HCT116 (cell line): ENCODE measurements at regions not wholly inside any gene's neighbourhood (a gene's known extent, or its start where the extent isn't known, plus 50 kb on each side); places are given as distances from the start of the nearest gene placed in this dataset.

ENCODE experiments used
- ATAC-seq: fragments of 200-7000 bp; cut with Tn5 transposase; 2 replicates; pipeline ENCODE4 v1.9.1; 2020; ENCODE audit warnings: mild to moderate bottlenecking, moderate library complexity
- BruUV-seq: library from RNA; stranded (reverse); fragments of 400-500 nt; replicated peaks from 2 replicates; lab custom pipeline; 2021; lab: Mats Ljungman, UMichigan
- CTCF ChIA-PET: fragments of 300-600 bp; sonication (Branson Sonifier 250); formaldehyde crosslinking; loops from one replicate; lab custom pipeline; 2021; ENCODE audit warnings: antibody characterized with exemption; lab: Charles Lee
- POLR2A ChIA-PET: fragments of 300-600, 350-600 bp; sonication (Branson Sonifier 250); formaldehyde crosslinking; loops from one replicate; lab custom pipeline; 2021; ENCODE audit warnings: antibody characterized with exemption; lab: Charles Lee
- RAD21 ChIA-PET, 2 experiments: fragments of 300-600 bp; sonication (Branson Sonifier 250); formaldehyde crosslinking; loops; one replicate each; lab custom pipeline; 2023; ENCODE audit warnings: low total read pairs in 2 of 2; ENCODE audit not compliant: uncharacterized antibody in 2 of 2, unreplicated experiment in 2 of 2, low non-redundant PET in 1 of 2; lab: Charles Lee
- DNase-seq: peaks from one replicate; pipeline ENCODE4 v3.0.0-alpha.2; 2010; ENCODE audit warnings: low read depth, low spot score
- H2AFZ ChIP-seq: fragments of 200-600 bp; shearing (Covaris generic), sonication (generic); 2 replicates; pipeline ENCODE4 v1.6.1; 2017; ENCODE audit warnings: low read depth, mixed run types, mixed read lengths, antibody characterized with exemption, low read length; ENCODE audit not compliant: poor library complexity, severe bottlenecking
- H3K27ac ChIP-seq: 2 replicates; pipeline ENCODE4 v1.5.1; 2012; ENCODE audit warnings: low read depth, low read length
- H3K27me3 ChIP-seq: fragments of 200-600 bp; sonication (generic); 2 replicates; pipeline ENCODE4 v1.6.1; 2016; ENCODE audit warnings: mixed run types, low read length, mixed read lengths; ENCODE audit not compliant: insufficient read depth
- H3K36me3 ChIP-seq, 2 experiments: fragments of 200-500 bp in 1 of 2; fragments of 200-600 bp in 1 of 2; sonication (Bioruptor generic) in 1 of 2; sonication (generic) in 1 of 2; 2 replicates each; pipeline versions ENCODE4 v1.5.1 to v1.6.1; 2014 to 2016; ENCODE audit warnings: low read length in 2 of 2, inconsistent platforms in 1 of 2, mixed read lengths in 1 of 2, mixed run types in 1 of 2; ENCODE audit not compliant: insufficient read depth in 2 of 2, control insufficient read depth in 1 of 2
- H3K4me1 ChIP-seq, 2 experiments: fragments of 200-600 bp in 1 of 2; sonication (generic) in 1 of 2; 2 replicates each; pipeline versions ENCODE4 v1.5.1 to v1.6.1; 2012 to 2017; ENCODE audit warnings: low read length in 2 of 2, inconsistent platforms in 1 of 2, mild to moderate bottlenecking in 1 of 2, mixed read lengths in 1 of 2, mixed run types in 1 of 2, moderate library complexity in 1 of 2; ENCODE audit not compliant: insufficient read depth in 2 of 2, control insufficient read depth in 1 of 2
- H3K4me2 ChIP-seq: fragments of 200-600 bp; sonication (generic); 2 replicates; pipeline ENCODE4 v1.6.1; 2017; ENCODE audit warnings: mixed run types, low read length, mixed read lengths
- H3K4me3 ChIP-seq, 2 experiments: fragments of 200-600 bp in 1 of 2; sonication (generic) in 1 of 2; replicated peaks in 1 of 2; 2 replicates each; pipeline ENCODE4 v1.5.1; 2011 to 2016; ENCODE audit warnings: low read length in 2 of 2, control low read depth in 1 of 2, low read depth in 1 of 2, mild to moderate bottlenecking in 1 of 2, mixed read lengths in 1 of 2, mixed run types in 1 of 2
- H3K79me2 ChIP-seq: fragments of 200-600 bp; sonication (generic); 2 replicates; pipeline ENCODE4 v1.6.1; 2017; ENCODE audit warnings: mild to moderate bottlenecking, mixed run types, low read length, moderate library complexity, mixed read lengths; ENCODE audit not compliant: insufficient read depth
- H3K9ac ChIP-seq: fragments of 200-600 bp; sonication (generic); 2 replicates; pipeline ENCODE4 v1.6.1; 2016; ENCODE audit warnings: low read length, mixed read lengths
- H3K9me2 ChIP-seq: fragments of 200-600 bp; sonication (generic), shearing (Covaris generic); 2 replicates; pipeline ENCODE4 v1.6.1; 2017; ENCODE audit warnings: mixed run types, mild to moderate bottlenecking, moderate library complexity; ENCODE audit not compliant: insufficient read depth
- H3K9me3 ChIP-seq, 2 experiments: fragments of 200-500 bp in 1 of 2; fragments of 200-600 bp in 1 of 2; sonication (Bioruptor generic) in 1 of 2; sonication (generic) in 1 of 2; 2 replicates each; pipeline ENCODE4 v1.6.1; 2014 to 2017; ENCODE audit warnings: low read length in 2 of 2, mixed read lengths in 2 of 2, inconsistent platforms in 1 of 2, low read depth in 1 of 2, mild to moderate bottlenecking in 1 of 2, mixed run types in 1 of 2, moderate library complexity in 1 of 2; ENCODE audit not compliant: control insufficient read depth in 1 of 2, insufficient read depth in 1 of 2
- H4K20me1 ChIP-seq: fragments of 200-600 bp; sonication (generic), shearing (Covaris generic); 2 replicates; pipeline ENCODE4 v1.6.1; 2017; ENCODE audit warnings: mixed run types, mild to moderate bottlenecking, moderate library complexity; ENCODE audit not compliant: insufficient read depth
- EGR1 ChIP-seq: IDR thresholded peaks from 2 replicates; pipeline ENCODE4 v1.6.1; 2012; ENCODE audit warnings: low read depth
- ELF1 ChIP-seq: IDR thresholded peaks from 2 replicates; pipeline ENCODE4 v1.6.1; 2012; ENCODE audit warnings: low read depth, borderline replicate concordance
- EZH2 ChIP-seq: fragments of 200-600 bp; sonication (generic); IDR thresholded peaks from 2 replicates; pipeline ENCODE4 v1.6.1; 2017; ENCODE audit warnings: antibody characterized with exemption, mixed run types
- EZH2phosphoT487 ChIP-seq: fragments of 200-600 bp; IDR thresholded peaks from 2 replicates; pipeline ENCODE4 v1.6.1; 2018; ENCODE audit warnings: antibody characterized with exemption, borderline replicate concordance
- FOSL1 ChIP-seq: IDR thresholded peaks from 2 replicates; pipeline ENCODE4 v1.6.1; 2012; ENCODE audit warnings: low read depth
- POLR2AphosphoS5 ChIP-seq: IDR thresholded peaks from 2 replicates; pipeline ENCODE4 v1.6.1; 2011; ENCODE audit warnings: mild to moderate bottlenecking, low read depth, low read length, moderate library complexity
- SP1 ChIP-seq: IDR thresholded peaks from 2 replicates; pipeline ENCODE4 v1.6.1; 2012; ENCODE audit warnings: low read depth
- TCF7L2 ChIP-seq: IDR thresholded peaks from 2 replicates; pipeline ENCODE4 v1.7.0; 2011; ENCODE audit warnings: borderline replicate concordance, inconsistent platforms; ENCODE audit not compliant: insufficient read depth, insufficient read length; ENCODE audit errors: extremely low read depth
- ZFX ChIP-seq: fragments of 450-650 bp; IDR thresholded peaks from 2 replicates; pipeline ENCODE4 v1.6.1; 2017
- intact Hi-C: fragments of 100-400 bp; cut with micrococcal nuclease; formaldehyde crosslinking; loops from 2 replicates; pipeline ENCODE4 v1.10.0; 2022
- TF ChIP-seq, protein P1 (sequence below): IDR thresholded peaks from 2 replicates; pipeline ENCODE4 v1.6.1; 2012

DNA sequence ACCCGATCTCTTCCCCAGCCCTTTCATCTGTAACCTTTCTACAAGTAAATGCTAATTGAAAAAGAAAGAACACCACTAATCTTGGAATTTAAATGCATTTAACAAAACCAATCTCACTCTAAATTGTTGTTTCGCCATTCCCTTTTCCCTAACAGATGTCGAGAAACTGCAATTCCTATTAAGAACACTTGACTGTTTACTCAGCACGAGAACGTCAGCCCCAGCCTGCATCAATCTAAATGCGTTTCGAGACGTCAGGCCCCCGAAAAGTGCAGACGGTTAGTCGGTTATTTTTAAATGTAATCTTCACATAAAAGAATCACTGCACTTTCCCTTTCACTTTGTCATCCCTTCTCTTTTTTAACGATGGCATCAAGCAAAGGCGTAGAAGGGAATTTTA, 837.6 kb downstream of the VRK1 start:
- TF ChIP-seq, protein P1, sequence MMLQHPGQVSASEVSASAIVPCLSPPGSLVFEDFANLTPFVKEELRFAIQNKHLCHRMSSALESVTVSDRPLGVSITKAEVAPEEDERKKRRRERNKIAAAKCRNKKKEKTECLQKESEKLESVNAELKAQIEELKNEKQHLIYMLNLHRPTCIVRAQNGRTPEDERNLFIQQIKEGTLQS: no peak
- no peak for TF ChIP-seq EGR1
- no peak for TF ChIP-seq POLR2AphosphoS5
- no peak for TF ChIP-seq EZH2
- TF ChIP-seq EZH2phosphoT487: no peak
- TF ChIP-seq, all 23 proteins: peak for 0
- Histone ChIP-seq H3K9ac (no peak overlapping the region), H3K9me3 (no peaks in the 10 kb centered on the region), H3K36me3 (no peaks in the 10 kb centered on the region), H3K4me2 (no peak overlapping the region), H2AFZ (no peak overlapping the region), H4K20me1 (no peaks in the 10 kb centered on the region), H3K27me3 (no peaks in the 10 kb centered on the region), H3K79me2 (no peaks in the 10 kb centered on the region), H3K27ac (no peak overlapping the region), H3K9me2 (no peaks in the 10 kb centered on the region), H3K4me3 (no peak overlapping the region), H3K4me1 (peaks cover 0 to under 1% of the 10 kb centered on the region in 2 experiments; a peak in 1 of 4 replicates)
- no TSS peak for BruUV-seq
- RAD21 ChIA-PET: no interaction called here
- CTCF ChIA-PET: no interaction called here
- ATAC-seq (no peak), DNase-seq (no peak)
- intact Hi-C loops: no loop called here
- POLR2A ChIA-PET: no interaction called here

DNA sequence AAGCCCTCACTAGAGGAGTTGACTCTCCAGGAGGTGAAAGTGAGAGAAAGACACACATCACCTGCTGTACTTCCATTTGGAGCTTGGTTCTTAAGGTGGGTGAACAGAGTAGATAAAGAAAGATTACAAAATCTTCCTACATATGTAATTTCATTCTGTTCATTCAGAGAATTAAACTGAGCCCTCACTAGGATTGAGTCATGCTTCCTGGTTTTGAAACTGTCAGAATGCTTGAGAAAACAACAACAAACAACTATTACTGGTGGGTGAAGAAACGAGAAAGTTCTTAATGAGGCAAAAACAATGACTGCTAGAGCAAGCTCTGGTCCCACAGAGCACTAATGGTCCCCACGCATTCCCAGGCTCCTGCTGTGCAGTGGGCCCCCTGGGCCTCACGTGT, 841.7 kb downstream of the VRK1 start:
- no peaks in the 10 kb centered on the region for H3K36me3 ChIP-seq
- ATAC-seq: no peak
- no peak overlapping the region for H3K4me2 ChIP-seq
- ChIA-PET POLR2A (no interaction called here), CTCF (no interaction called here), RAD21 (no interaction called here)
- TF ChIP-seq SP1 (no peak), ELF1 (no peak), FOSL1 (no peak), ZFX (no peak), TCF7L2 (no peak)
- TF ChIP-seq, protein P1: no peak
- H3K27me3 ChIP-seq: no peaks in the 10 kb centered on the region
- no peaks in the 10 kb centered on the region for H3K9me2 ChIP-seq
- H4K20me1 ChIP-seq: no peaks in the 10 kb centered on the region
- DNase-seq: no peak
- intact Hi-C loops: no loop called here
- H3K9me3 ChIP-seq: no peaks in the 10 kb centered on the region
- no TSS peak for BruUV-seq
- no peak overlapping the region for H3K4me3 ChIP-seq
- H3K79me2 ChIP-seq: no peaks in the 10 kb centered on the region
- H3K9ac ChIP-seq: no peak overlapping the region
- no peak overlapping the region for H2AFZ ChIP-seq
- no peak overlapping the region for H3K27ac ChIP-seq
- H3K4me1 ChIP-seq: peaks cover 0 to 7% of the 10 kb centered on the region in 2 experiments; a peak in 1 of 4 replicates
